Liver (tissue), 8 donors: ENCODE measurements at regions not wholly inside any gene's neighbourhood (a gene's known extent, or its start where the extent isn't known, plus 50 kb on each side); places are given as distances from the start of the nearest gene placed in this dataset.

Experiments
- DNase-seq: peaks from one replicate; pipeline ENCODE4 v3.0.0-alpha.2; 2017; ENCODE audit warnings: low spot score
- H3K27ac ChIP-seq, 2 donors: one replicate each; pipeline ENCODE4 v1.7.0; 2013; ENCODE audit warnings: inconsistent platforms in 2 of 2, low read length in 2 of 2, control low read depth in 1 of 2, low read depth in 1 of 2, mild to moderate bottlenecking in 1 of 2
- H3K27me3 ChIP-seq, 4 donors: one replicate each; pipeline versions ENCODE4 v1.6.1 to v1.7.0; 2013; ENCODE audit warnings: low read length in 3 of 4, inconsistent platforms in 1 of 4, mild to moderate bottlenecking in 1 of 4, moderate library complexity in 1 of 4; ENCODE audit not compliant: control insufficient read depth in 4 of 4, insufficient read depth in 4 of 4
- H3K36me3 ChIP-seq, 4 donors: one replicate each; pipeline versions ENCODE4 v1.6.1 to v1.7.0; 2013; ENCODE audit warnings: low read length in 3 of 4, mild to moderate bottlenecking in 3 of 4, low read depth in 1 of 4, moderate library complexity in 1 of 4; ENCODE audit not compliant: control insufficient read depth in 4 of 4, insufficient read depth in 3 of 4
- H3K4me1 ChIP-seq, 4 donors: one replicate each; pipeline versions ENCODE4 v1.6.1 to v1.7.0; 2013; ENCODE audit warnings: low read length in 3 of 4, mild to moderate bottlenecking in 3 of 4, moderate library complexity in 1 of 4; ENCODE audit not compliant: control insufficient read depth in 4 of 4, insufficient read depth in 4 of 4
- H3K4me3 ChIP-seq, 3 donors: one replicate each; pipeline versions ENCODE4 v1.6.1 to v1.7.0; 2013; ENCODE audit warnings: low read length in 3 of 3, control low read depth in 1 of 3, low read depth in 1 of 3, mild to moderate bottlenecking in 1 of 3
- H3K9ac ChIP-seq, 2 donors: one replicate each; pipeline ENCODE4 v1.7.0; 2013; ENCODE audit warnings: low read length in 2 of 2, mild to moderate bottlenecking in 2 of 2, moderate library complexity in 2 of 2, control low read depth in 1 of 2, low read depth in 1 of 2
- H3K9me3 ChIP-seq, 4 donors: one replicate each; pipeline versions ENCODE4 v1.6.1 to v1.7.0; 2013; ENCODE audit warnings: low read length in 3 of 4; ENCODE audit not compliant: control insufficient read depth in 4 of 4
- CTCF ChIP-seq: fragments of 150-350 bp; IDR thresholded peaks from 2 replicates; pipeline ENCODE4 v1.5.1; 2017; ENCODE audit warnings: improper control_type of control experiment, low read depth, low read length; ENCODE audit not compliant: missing input control
- EGR1 ChIP-seq, 2 donors: IDR thresholded peaks; 2 replicates each; pipeline ENCODE4 v1.6.1; 2016 to 2018; ENCODE audit warnings: antibody characterized with exemption in 2 of 2, low read depth in 2 of 2
- FOXA1 ChIP-seq: IDR thresholded peaks from 2 replicates; pipeline ENCODE4 v1.6.1; 2016; ENCODE audit warnings: antibody characterized with exemption
- FOXA2 ChIP-seq: IDR thresholded peaks from 2 replicates; pipeline ENCODE4 v1.6.1; 2016; ENCODE audit warnings: antibody characterized with exemption
- HNF4G ChIP-seq: IDR thresholded peaks from 2 replicates; pipeline ENCODE4 v1.6.1; 2016; ENCODE audit warnings: antibody characterized with exemption
- JUND ChIP-seq, 2 donors: IDR thresholded peaks; 2 replicates each; pipeline ENCODE4 v1.6.1; 2016; ENCODE audit warnings: antibody characterized with exemption in 2 of 2
- MAX ChIP-seq: IDR thresholded peaks from 2 replicates; pipeline ENCODE4 v1.6.1; 2016; ENCODE audit warnings: antibody characterized with exemption
- RAD21 ChIP-seq, 2 donors: IDR thresholded peaks; 2 replicates each; pipeline ENCODE4 v1.6.1; 2016; ENCODE audit warnings: antibody characterized with exemption in 2 of 2, mild to moderate bottlenecking in 2 of 2
- SP1 ChIP-seq: IDR thresholded peaks from 2 replicates; pipeline ENCODE4 v1.6.1; 2018; ENCODE audit warnings: antibody characterized with exemption, mild to moderate bottlenecking
- TAF1 ChIP-seq: conservative IDR thresholded peaks from 2 replicates; pipeline ENCODE4 v1.6.1; 2016; ENCODE audit warnings: antibody characterized with exemption, mild to moderate bottlenecking
- YY1 ChIP-seq: IDR thresholded peaks from 2 replicates; pipeline ENCODE4 v1.6.1; 2016; ENCODE audit warnings: antibody characterized with exemption, mild to moderate bottlenecking
- WGBS: extraction: QIAGEN DNeasy Blood & Tissue Kit; methylation state at CpG from one replicate; pipeline ENCODE4 v1.1.7; 2013; 5-methylcytosine and 5-hydroxymethylcytosine counted together
- TF ChIP-seq, protein P1 (sequence below): IDR thresholded peaks from 2 replicates; pipeline ENCODE4 v1.6.1; 2016; ENCODE audit warnings: antibody characterized with exemption, mild to moderate bottlenecking
- TF ChIP-seq, protein P2 (sequence below): IDR thresholded peaks from 2 replicates; pipeline ENCODE4 v1.6.1; 2016; ENCODE audit warnings: antibody characterized with exemption
- TF ChIP-seq, protein P3 (sequence below): IDR thresholded peaks from 2 replicates; pipeline ENCODE4 v1.6.1; 2016; ENCODE audit warnings: antibody characterized with exemption
- donor health status: healthy.
- donor health status: healthy.
- donor health status: healthy.
- donor health status: healthy.
- donor health status: healthy.

- no peak for TF ChIP-seq CTCF
- TF ChIP-seq RAD21 (IDR thresholded peaks at IDR 0.05): no peak
- TF ChIP-seq FOXA1: no peak
- TF ChIP-seq, protein P1, sequence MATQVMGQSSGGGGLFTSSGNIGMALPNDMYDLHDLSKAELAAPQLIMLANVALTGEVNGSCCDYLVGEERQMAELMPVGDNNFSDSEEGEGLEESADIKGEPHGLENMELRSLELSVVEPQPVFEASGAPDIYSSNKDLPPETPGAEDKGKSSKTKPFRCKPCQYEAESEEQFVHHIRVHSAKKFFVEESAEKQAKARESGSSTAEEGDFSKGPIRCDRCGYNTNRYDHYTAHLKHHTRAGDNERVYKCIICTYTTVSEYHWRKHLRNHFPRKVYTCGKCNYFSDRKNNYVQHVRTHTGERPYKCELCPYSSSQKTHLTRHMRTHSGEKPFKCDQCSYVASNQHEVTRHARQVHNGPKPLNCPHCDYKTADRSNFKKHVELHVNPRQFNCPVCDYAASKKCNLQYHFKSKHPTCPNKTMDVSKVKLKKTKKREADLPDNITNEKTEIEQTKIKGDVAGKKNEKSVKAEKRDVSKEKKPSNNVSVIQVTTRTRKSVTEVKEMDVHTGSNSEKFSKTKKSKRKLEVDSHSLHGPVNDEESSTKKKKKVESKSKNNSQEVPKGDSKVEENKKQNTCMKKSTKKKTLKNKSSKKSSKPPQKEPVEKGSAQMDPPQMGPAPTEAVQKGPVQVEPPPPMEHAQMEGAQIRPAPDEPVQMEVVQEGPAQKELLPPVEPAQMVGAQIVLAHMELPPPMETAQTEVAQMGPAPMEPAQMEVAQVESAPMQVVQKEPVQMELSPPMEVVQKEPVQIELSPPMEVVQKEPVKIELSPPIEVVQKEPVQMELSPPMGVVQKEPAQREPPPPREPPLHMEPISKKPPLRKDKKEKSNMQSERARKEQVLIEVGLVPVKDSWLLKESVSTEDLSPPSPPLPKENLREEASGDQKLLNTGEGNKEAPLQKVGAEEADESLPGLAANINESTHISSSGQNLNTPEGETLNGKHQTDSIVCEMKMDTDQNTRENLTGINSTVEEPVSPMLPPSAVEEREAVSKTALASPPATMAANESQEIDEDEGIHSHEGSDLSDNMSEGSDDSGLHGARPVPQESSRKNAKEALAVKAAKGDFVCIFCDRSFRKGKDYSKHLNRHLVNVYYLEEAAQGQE: no peak
- TF ChIP-seq, protein P2, sequence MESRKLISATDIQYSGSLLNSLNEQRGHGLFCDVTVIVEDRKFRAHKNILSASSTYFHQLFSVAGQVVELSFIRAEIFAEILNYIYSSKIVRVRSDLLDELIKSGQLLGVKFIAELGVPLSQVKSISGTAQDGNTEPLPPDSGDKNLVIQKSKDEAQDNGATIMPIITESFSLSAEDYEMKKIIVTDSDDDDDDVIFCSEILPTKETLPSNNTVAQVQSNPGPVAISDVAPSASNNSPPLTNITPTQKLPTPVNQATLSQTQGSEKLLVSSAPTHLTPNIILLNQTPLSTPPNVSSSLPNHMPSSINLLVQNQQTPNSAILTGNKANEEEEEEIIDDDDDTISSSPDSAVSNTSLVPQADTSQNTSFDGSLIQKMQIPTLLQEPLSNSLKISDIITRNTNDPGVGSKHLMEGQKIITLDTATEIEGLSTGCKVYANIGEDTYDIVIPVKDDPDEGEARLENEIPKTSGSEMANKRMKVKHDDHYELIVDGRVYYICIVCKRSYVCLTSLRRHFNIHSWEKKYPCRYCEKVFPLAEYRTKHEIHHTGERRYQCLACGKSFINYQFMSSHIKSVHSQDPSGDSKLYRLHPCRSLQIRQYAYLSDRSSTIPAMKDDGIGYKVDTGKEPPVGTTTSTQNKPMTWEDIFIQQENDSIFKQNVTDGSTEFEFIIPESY: no peak
- TF ChIP-seq JUND (IDR thresholded peaks at IDR 0.05): no peak
- TF ChIP-seq MAX: no peak
- TF ChIP-seq HNF4G: no peak
- TF ChIP-seq, protein P3, sequence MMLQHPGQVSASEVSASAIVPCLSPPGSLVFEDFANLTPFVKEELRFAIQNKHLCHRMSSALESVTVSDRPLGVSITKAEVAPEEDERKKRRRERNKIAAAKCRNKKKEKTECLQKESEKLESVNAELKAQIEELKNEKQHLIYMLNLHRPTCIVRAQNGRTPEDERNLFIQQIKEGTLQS: no peak
- TF ChIP-seq FOXA2: no peak
- no peak for TF ChIP-seq TAF1
- TF ChIP-seq EGR1 (IDR thresholded peaks at IDR 0.05; ENCODE audit: low read depth in 2 of 2): no peak
- no peak for TF ChIP-seq SP1
- TF ChIP-seq YY1: no peak
- no peak overlapping the region for H3K9ac ChIP-seq
- H3K4me1 ChIP-seq: no peaks in the 10 kb centered on the region
- DNase-seq: no peak
- H3K9me3 ChIP-seq: no peaks in the 10 kb centered on the region
- no peaks in the 10 kb centered on the region for H3K36me3 ChIP-seq
- H3K27me3 ChIP-seq: no peaks in the 10 kb centered on the region
- H3K4me3 ChIP-seq: no peak overlapping the region
- WGBS: 91% methylated on average over 3 of the region's 3 CpGs
- no peak overlapping the region for H3K27ac ChIP-seq
Observed at GRCh38 chr18:28757466-28758008, 580.6 kb upstream of the CDH2 start.

GRCh38 chr18:28743115-28743514 is 566.2 kb upstream of the CDH2 start:
- Histone ChIP-seq H3K9me3 (no peaks in the 10 kb centered on the region), H3K36me3 (no peaks in the 10 kb centered on the region), H3K4me3 (no peak overlapping the region), H3K27me3 (no peaks in the 10 kb centered on the region), H3K4me1 (no peaks in the 10 kb centered on the region), H3K27ac (no peak overlapping the region), H3K9ac (no peak overlapping the region)
- no peak for DNase-seq
- TF ChIP-seq YY1 (no peak), CTCF (no peak), TAF1 (no peak), EGR1 (IDR thresholded peaks at IDR 0.05; ENCODE audit: low read depth in 2 of 2) (no peak)
- 77% methylated on average over 4 of the region's 4 CpGs for WGBS
